ENCODE measurements at regions not wholly inside any gene's neighbourhood (a gene's known extent, or its start where the extent isn't known, plus 50 kb on each side); places are given as distances from the start of the nearest gene placed in this dataset.
"Not testable (repeated sequence)": the region's sequence is repeated elsewhere in the genome, so short reads cannot be mapped to it uniquely, and the experiment has no call there.

GRCh38 chr20:56733967-56734366 lies 104.9 kb downstream of the TFAP2C start:
- DNase-seq, result no peak
- H3K4me1 Mint-ChIP-seq (ENCODE audit: low read depth), result no peaks in the 10 kb centered on the region
- intact Hi-C loops (cut with micrococcal nuclease), result no loop called here
- H3K27ac Mint-ChIP-seq, result no peak overlapping the region
- H3K4me3 Mint-ChIP-seq, result no peak overlapping the region
- no peaks in the 10 kb centered on the region for H3K9me3 Mint-ChIP-seq
- CTCF ChIA-PET, result no interaction called here
- no peaks in the 10 kb centered on the region for H3K36me3 Mint-ChIP-seq
- POLR2A ChIA-PET, result no interaction called here
- H3K27me3 Mint-ChIP-seq, result peaks cover 21% of the 10 kb centered on the region

- Mint-ChIP-seq H3K27ac (no peak overlapping the region), H3K36me3 (no peaks in the 10 kb centered on the region), H3K4me1 (ENCODE audit: low read depth) (no peaks in the 10 kb centered on the region), H3K4me3 (no peak overlapping the region), H3K9me3 (no peaks in the 10 kb centered on the region), H3K27me3 (peaks cover 21% of the 10 kb centered on the region)
- DNase-seq, result no peak
- intact Hi-C loops (cut with micrococcal nuclease), result no loop called here
- CTCF ChIA-PET, result no interaction called here
- POLR2A ChIA-PET, result no interaction called here
Observed at GRCh38 chr20:56735084-56735642, 106.1 kb downstream of the TFAP2C start.

GRCh38 chr20:56736285-56736857 lies 107.3 kb downstream of the TFAP2C start:
- H3K4me3 Mint-ChIP-seq, result no peak overlapping the region
- no peak for DNase-seq
- no peaks in the 10 kb centered on the region for H3K4me1 Mint-ChIP-seq (ENCODE audit: low read depth)
- ChIA-PET CTCF (interaction anchor here (1.5 kb wide), 1 partner anchor 186 kb away, joined by 4 read pairs; no protein-coding TSS in a partner anchor), POLR2A (no interaction called here)
- no peaks in the 10 kb centered on the region for H3K9me3 Mint-ChIP-seq
- no peaks in the 10 kb centered on the region for H3K36me3 Mint-ChIP-seq
- peaks cover 21% of the 10 kb centered on the region for H3K27me3 Mint-ChIP-seq
- intact Hi-C loops (cut with micrococcal nuclease), result no loop called here
- H3K27ac Mint-ChIP-seq, result no peak overlapping the region

- H3K9me3 Mint-ChIP-seq; H3K4me1 Mint-ChIP-seq (ENCODE audit: low read depth); H3K36me3 Mint-ChIP-seq; DNase-seq; CTCF ChIA-PET; intact Hi-C loops (cut with micrococcal nuclease); H3K27ac Mint-ChIP-seq; POLR2A ChIA-PET; H3K4me3 Mint-ChIP-seq: not testable (repeated sequence)
- H3K27me3 Mint-ChIP-seq, result peaks cover 13% of the 10 kb centered on the region
Observed at GRCh38 chr20:56744325-56744821, 115.3 kb downstream of the TFAP2C start.

- no peak for DNase-seq
- ChIA-PET POLR2A (no interaction called here), CTCF (no interaction called here)
- Mint-ChIP-seq H3K27ac (no peak overlapping the region), H3K9me3 (no peaks in the 10 kb centered on the region), H3K4me1 (ENCODE audit: low read depth) (no peaks in the 10 kb centered on the region), H3K27me3 (peaks cover 19% of the 10 kb centered on the region), H3K36me3 (no peaks in the 10 kb centered on the region), H3K4me3 (no peak overlapping the region)
- intact Hi-C loops (cut with micrococcal nuclease), result no loop called here
Observed at GRCh38 chr20:56748476-56749377, 119.6 kb downstream of the TFAP2C start.

GRCh38 chr20:56750430-56750829 lies 121.3 kb downstream of the TFAP2C start:
- Mint-ChIP-seq H3K36me3 (no peaks in the 10 kb centered on the region), H3K4me3 (no peak overlapping the region)
- DNase-seq, result no peak

GRCh38 chr20:56752274-56752673 lies 123.2 kb downstream of the TFAP2C start:
- Mint-ChIP-seq H3K36me3 (no peaks in the 10 kb centered on the region), H3K27me3 (peaks cover 16% of the 10 kb centered on the region), H3K4me1 (ENCODE audit: low read depth) (no peaks in the 10 kb centered on the region), H3K9me3 (no peaks in the 10 kb centered on the region), H3K4me3 (no peak overlapping the region), H3K27ac (no peak overlapping the region)
- POLR2A ChIA-PET, result no interaction called here
- no peak for DNase-seq
- CTCF ChIA-PET, result no interaction called here
- intact Hi-C loops (cut with micrococcal nuclease), result no loop called here

More at GRCh38 chr20:56750430-56750829, 121.3 kb downstream of the TFAP2C start:
- Mint-ChIP-seq H3K27me3 (peaks cover 19% of the 10 kb centered on the region), H3K4me1 (ENCODE audit: low read depth) (no peaks in the 10 kb centered on the region), H3K9me3 (no peaks in the 10 kb centered on the region), H3K27ac (no peak overlapping the region)
- ChIA-PET CTCF (no interaction called here), POLR2A (no interaction called here)
- intact Hi-C loops (cut with micrococcal nuclease), result no loop called here

GRCh38 chr20:56755201-56755600 lies 126.1 kb downstream of the TFAP2C start:
- POLR2A ChIA-PET, result no interaction called here
- DNase-seq, result no peak
- intact Hi-C loops (cut with micrococcal nuclease), result no loop called here
- Mint-ChIP-seq H3K4me3 (no peak overlapping the region), H3K9me3 (no peaks in the 10 kb centered on the region), H3K27ac (no peak overlapping the region), H3K27me3 (peaks cover 7% of the 10 kb centered on the region), H3K4me1 (ENCODE audit: low read depth) (no peaks in the 10 kb centered on the region), H3K36me3 (no peaks in the 10 kb centered on the region)
- CTCF ChIA-PET, result no interaction called here

GRCh38 chr20:56756658-56757057 lies 127.6 kb downstream of the TFAP2C start:
- H3K4me1 Mint-ChIP-seq (ENCODE audit: low read depth); CTCF ChIA-PET; POLR2A ChIA-PET; H3K27ac Mint-ChIP-seq; DNase-seq; H3K9me3 Mint-ChIP-seq; H3K36me3 Mint-ChIP-seq; intact Hi-C loops (cut with micrococcal nuclease); H3K27me3 Mint-ChIP-seq; H3K4me3 Mint-ChIP-seq: not testable (repeated sequence)

- H3K27me3 Mint-ChIP-seq, result no peaks in the 10 kb centered on the region
- no peak for DNase-seq
- H3K4me3 Mint-ChIP-seq, result no peak overlapping the region
- H3K36me3 Mint-ChIP-seq, result no peaks in the 10 kb centered on the region
- intact Hi-C loops (cut with micrococcal nuclease), result no loop called here
- ChIA-PET POLR2A (no interaction called here), CTCF (no interaction called here)
- no peaks in the 10 kb centered on the region for H3K9me3 Mint-ChIP-seq
- H3K27ac Mint-ChIP-seq, result no peak overlapping the region
- H3K4me1 Mint-ChIP-seq (ENCODE audit: low read depth), result no peaks in the 10 kb centered on the region
Observed at GRCh38 chr20:56758706-56759105, 129.6 kb downstream of the TFAP2C start.

GRCh38 chr20:56759741-56760278 lies 130.7 kb downstream of the TFAP2C start:
- Mint-ChIP-seq H3K4me1 (ENCODE audit: low read depth) (no peaks in the 10 kb centered on the region), H3K9me3 (no peaks in the 10 kb centered on the region), H3K27ac (no peak overlapping the region), H3K27me3 (no peaks in the 10 kb centered on the region), H3K36me3 (no peaks in the 10 kb centered on the region), H3K4me3 (no peak overlapping the region)
- ChIA-PET CTCF (no interaction called here), POLR2A (no interaction called here)
- intact Hi-C loops (cut with micrococcal nuclease), result no loop called here
- DNase-seq, result no peak

GRCh38 chr20:56760610-56761009 lies 131.5 kb downstream of the TFAP2C start:
- Mint-ChIP-seq H3K9me3 (no peaks in the 10 kb centered on the region), H3K36me3 (no peaks in the 10 kb centered on the region), H3K27ac (no peak overlapping the region), H3K4me1 (ENCODE audit: low read depth) (no peaks in the 10 kb centered on the region), H3K27me3 (no peaks in the 10 kb centered on the region), H3K4me3 (no peak overlapping the region)
- ChIA-PET POLR2A (no interaction called here), CTCF (no interaction called here)
- no peak for DNase-seq
- intact Hi-C loops (cut with micrococcal nuclease), result no loop called here

Measured in activated CD4-positive, alpha-beta memory T cell treated with anti-CD3 and anti-CD28 coated beads for 36 hours (primary cell).